CD14-positive monocyte (primary cell): ENCODE measurements at regions not wholly inside any gene's neighbourhood (a gene's known extent, or its start where the extent isn't known, plus 50 kb on each side); places are given as distances from the start of the nearest gene placed in this dataset.

ENCODE experiments used
- DNase-seq, 3 donors: peaks; one replicate each; pipeline ENCODE4 v3.0.0-alpha.2; 2011 to 2022
- H2AFZ ChIP-seq: 2 replicates; pipeline ENCODE4 v1.6.0; 2012; ENCODE audit warnings: mild to moderate bottlenecking, low read depth, low read length, inconsistent platforms; ENCODE audit not compliant: insufficient read depth, poor library complexity, severe bottlenecking
- H3K27ac ChIP-seq, 2 donors: 1 replicate in 1 of 2; 2 replicates in 1 of 2; pipeline ENCODE4 v1.5.1; 2012 to 2013; ENCODE audit warnings: low read length in 2 of 2, control low read depth in 1 of 2, inconsistent platforms in 1 of 2, low read depth in 1 of 2, mild to moderate bottlenecking in 1 of 2
- H3K27me3 ChIP-seq, 2 donors: one replicate each; pipeline versions ENCODE4 v1.6.0 to v1.6.1; 2011 to 2013; ENCODE audit warnings: low read length in 2 of 2; ENCODE audit not compliant: control insufficient read depth in 2 of 2, insufficient read depth in 2 of 2
- H3K36me3 ChIP-seq, 2 donors: replicated peaks in 1 of 2; 1 replicate in 1 of 2; 2 replicates in 1 of 2; pipeline versions ENCODE4 v1.5.1 to v1.6.1; 2012 to 2013; ENCODE audit warnings: low read length in 2 of 2, control low read depth in 1 of 2, inconsistent platforms in 1 of 2, mild to moderate bottlenecking in 1 of 2; ENCODE audit not compliant: insufficient read depth in 2 of 2, control insufficient read depth in 1 of 2
- H3K4me1 ChIP-seq, 2 donors: 1 replicate in 1 of 2; 2 replicates in 1 of 2; pipeline versions ENCODE4 v1.5.1 to v1.6.1; 2012 to 2013; ENCODE audit warnings: low read length in 2 of 2, control low read depth in 1 of 2, inconsistent platforms in 1 of 2, mild to moderate bottlenecking in 1 of 2, moderate library complexity in 1 of 2; ENCODE audit not compliant: insufficient read depth in 2 of 2, control insufficient read depth in 1 of 2
- H3K4me2 ChIP-seq: replicated peaks from 2 replicates; pipeline ENCODE3; 2012; ENCODE audit warnings: low read length, moderate library complexity, mild to moderate bottlenecking; ENCODE audit not compliant: poor library complexity, severe bottlenecking; ENCODE audit errors: extremely low read depth
- H3K4me3 ChIP-seq, 3 experiments: fragments of 200-600 bp in 1 of 3; sonication (generic) in 1 of 3; replicated peaks in 1 of 3; 1 replicate in 2 of 3; 2 replicates in 1 of 3; pipeline ENCODE4 v1.5.1; 2011 to 2013; ENCODE audit warnings: low read length in 3 of 3, mild to moderate bottlenecking in 3 of 3, control low read depth in 2 of 3, low read depth in 2 of 3, inconsistent platforms in 1 of 3, moderate library complexity in 1 of 3
- H3K79me2 ChIP-seq: 2 replicates; pipeline ENCODE4 v1.6.0; 2012; ENCODE audit warnings: mild to moderate bottlenecking, control low read depth, inconsistent platforms, low read length, moderate library complexity; ENCODE audit not compliant: insufficient read depth
- H3K9ac ChIP-seq: 2 replicates; pipeline ENCODE4 v1.6.0; 2017; ENCODE audit warnings: low read length, mild to moderate bottlenecking; ENCODE audit not compliant: insufficient read depth, poor library complexity, severe bottlenecking
- H3K9me3 ChIP-seq, 2 donors: replicated peaks in 1 of 2; 1 replicate in 1 of 2; 2 replicates in 1 of 2; pipeline versions ENCODE4 v1.5.1 to v1.6.1; 2012 to 2013; ENCODE audit warnings: low read length in 2 of 2, control low read depth in 1 of 2; ENCODE audit not compliant: control insufficient read depth in 1 of 2, insufficient read depth in 1 of 2
- H4K20me1 ChIP-seq: 2 replicates; pipeline ENCODE4 v1.6.0; 2012; ENCODE audit warnings: mild to moderate bottlenecking, low read length, control low read depth, moderate library complexity; ENCODE audit not compliant: insufficient read depth
- H3K27ac Mint-ChIP-seq, 7 donors: one replicate each; pipeline ENCODE4 v1.8.0; 2020; ENCODE audit warnings: mild to moderate bottlenecking in 7 of 7, mixed read lengths in 7 of 7, moderate library complexity in 6 of 7, inconsistent platforms in 2 of 7
- H3K27me3 Mint-ChIP-seq, 3 donors: one replicate each; pipeline ENCODE4 v1.8.0; 2021 to 2022; ENCODE audit warnings: low read depth in 3 of 3, mild to moderate bottlenecking in 3 of 3, mixed read lengths in 3 of 3, moderate library complexity in 3 of 3, inconsistent platforms in 1 of 3
- H3K36me3 Mint-ChIP-seq, 2 donors: one replicate each; pipeline ENCODE4 v1.8.0; 2020; ENCODE audit warnings: mixed read lengths in 2 of 2, inconsistent platforms in 1 of 2, mild to moderate bottlenecking in 1 of 2
- H3K4me1 Mint-ChIP-seq: one replicate; pipeline ENCODE4 v1.8.0; 2020; ENCODE audit warnings: mild to moderate bottlenecking, mixed read lengths
- H3K4me3 Mint-ChIP-seq, 2 donors: one replicate each; pipeline ENCODE4 v1.8.0; 2020; ENCODE audit warnings: mild to moderate bottlenecking in 2 of 2, mixed read lengths in 2 of 2, moderate library complexity in 1 of 2
- H3K9me3 Mint-ChIP-seq, 7 donors: one replicate each; pipeline ENCODE4 v1.8.0; 2020 to 2022; ENCODE audit warnings: mixed read lengths in 7 of 7, mild to moderate bottlenecking in 6 of 7, moderate library complexity in 6 of 7, inconsistent platforms in 2 of 7
- CTCF ChIP-seq: fragments of 200-600 bp; IDR thresholded peaks from one replicate; pipeline ENCODE4 v1.8.0; 2022; ENCODE audit warnings: antibody characterized with exemption, mild to moderate bottlenecking
- WGBS: methylation state at CpG from one replicate; pipeline ENCODE4 v1.1.5; 2013; ENCODE audit warnings: missing lambda C conversion rate; ENCODE audit not compliant: insufficient coverage; 5-methylcytosine and 5-hydroxymethylcytosine counted together
- intact Hi-C, 2 donors: fragments of 100-400 bp; cut with micrococcal nuclease; formaldehyde crosslinking; loops; one replicate each; pipeline versions ENCODE4 v1.15.0 to v1.15.1; 2023

GRCh38 chr3:165519687-165520086 is 317.5 kb downstream of the BCHE start:
- Histone ChIP-seq H2AFZ (no peak overlapping the region), H3K9ac (no peak overlapping the region), H3K4me3 (no peak overlapping the region), H3K27ac (no peak overlapping the region), H3K36me3 (no peaks in the 10 kb centered on the region), H3K9me3 (peaks cover 0 to 7% of the 10 kb centered on the region in 2 donors), H3K4me1 (no peaks in the 10 kb centered on the region), H3K79me2 (no peaks in the 10 kb centered on the region), H3K4me2 (no peak overlapping the region), H4K20me1 (no peaks in the 10 kb centered on the region), H3K27me3 (no peaks in the 10 kb centered on the region)
- no peaks in the 10 kb centered on the region for H3K36me3 Mint-ChIP-seq
- H3K27me3 Mint-ChIP-seq: no peaks in the 10 kb centered on the region
- no peak overlapping the region for H3K27ac Mint-ChIP-seq
- WGBS: 40% methylated on average over 1 of the region's 4 CpGs
- no peak overlapping the region for H3K4me3 Mint-ChIP-seq
- no peak for DNase-seq
- intact Hi-C loops: no loop called here
- no peaks in the 10 kb centered on the region for H3K4me1 Mint-ChIP-seq
- H3K9me3 Mint-ChIP-seq: peaks cover 0 to 9% (median 2%) of the 10 kb centered on the region in 7 donors
- no peak for TF ChIP-seq CTCF

GRCh38 chr3:165518346-165518745 is 318.9 kb downstream of the BCHE start:
- WGBS: no CpG with 5 or more reads among the region's 2 CpGs
- Histone ChIP-seq H2AFZ (no peak overlapping the region), H3K9ac (no peak overlapping the region), H3K27ac (no peak overlapping the region), H3K4me2 (no peak overlapping the region), H3K4me1 (no peaks in the 10 kb centered on the region), H3K4me3 (no peak overlapping the region), H3K79me2 (no peaks in the 10 kb centered on the region), H3K36me3 (no peaks in the 10 kb centered on the region), H3K9me3 (peaks cover 0 to 7% of the 10 kb centered on the region in 2 donors), H3K27me3 (no peaks in the 10 kb centered on the region), H4K20me1 (no peaks in the 10 kb centered on the region)
- intact Hi-C loops: no loop called here
- Mint-ChIP-seq H3K36me3 (no peaks in the 10 kb centered on the region), H3K4me1 (no peaks in the 10 kb centered on the region), H3K9me3 (peaks cover 0 to 12% (median 4%) of the 10 kb centered on the region in 7 donors), H3K27ac (no peak overlapping the region), H3K4me3 (no peak overlapping the region), H3K27me3 (no peaks in the 10 kb centered on the region)
- no peak for TF ChIP-seq CTCF
- no peak for DNase-seq
